Keratinocyte (primary cell): ENCODE measurements at regions not wholly inside any gene's neighbourhood (a gene's known extent, or its start where the extent isn't known, plus 50 kb on each side); places are given as distances from the start of the nearest gene placed in this dataset.

Experiments used
- DNase-seq: peaks from one replicate; pipeline ENCODE4 v3.0.0-alpha.2; 2011; ENCODE audit warnings: low read depth, missing footprints, low spot score
- FAIRE-seq: peaks from 2 replicates; lab custom pipeline; 2011; peaks lifted over from hg19 to GRCh38; lab: Jason Lieb, UNC
- H2AFZ ChIP-seq: 2 replicates; pipeline ENCODE4 v1.6.0; 2012; ENCODE audit warnings: low read length, control low read depth, inconsistent platforms; ENCODE audit not compliant: control insufficient read depth
- H3K27ac ChIP-seq: 2 replicates; pipeline ENCODE4 v1.5.1; 2011; ENCODE audit warnings: low read length; ENCODE audit not compliant: control insufficient read depth, insufficient read depth
- H3K27me3 ChIP-seq: 3 replicates; pipeline ENCODE4 v1.6.0; 2011; ENCODE audit warnings: low read length; ENCODE audit not compliant: control insufficient read depth, insufficient read depth; ENCODE audit errors: extremely low read depth
- H3K36me3 ChIP-seq, 2 experiments: 2 replicates in 1 of 2; 3 replicates in 1 of 2; pipeline ENCODE4 v1.5.1; 2011; ENCODE audit warnings: low read length in 2 of 2, mild to moderate bottlenecking in 1 of 2; ENCODE audit not compliant: control insufficient read depth in 2 of 2, insufficient read depth in 2 of 2; ENCODE audit errors: extremely low read depth in 1 of 2
- H3K4me1 ChIP-seq: 3 replicates; pipeline ENCODE4 v1.5.1; 2011; ENCODE audit warnings: low read length; ENCODE audit not compliant: control insufficient read depth, insufficient read depth; ENCODE audit errors: extremely low read depth
- H3K4me2 ChIP-seq: 3 replicates; pipeline ENCODE4 v1.6.0; 2011; ENCODE audit warnings: low read depth, low read length; ENCODE audit not compliant: control insufficient read depth, insufficient read depth; ENCODE audit errors: extremely low read depth
- H3K4me3 ChIP-seq, 3 experiments: fragments of 200-600 bp in 1 of 3; sonication (generic) in 1 of 3; 2 replicates in 2 of 3; 3 replicates in 1 of 3; pipeline ENCODE4 v1.5.1; 2011 to 2016; ENCODE audit warnings: low read length in 3 of 3, mild to moderate bottlenecking in 3 of 3, control low read depth in 2 of 3, inconsistent platforms in 1 of 3, low read depth in 1 of 3, mixed read lengths in 1 of 3, mixed run types in 1 of 3, moderate library complexity in 1 of 3; ENCODE audit not compliant: control insufficient read depth in 2 of 3, insufficient read depth in 2 of 3; ENCODE audit errors: extremely low read depth in 1 of 3
- H3K79me2 ChIP-seq: 2 replicates; pipeline ENCODE4 v1.6.0; 2012; ENCODE audit warnings: low read length; ENCODE audit not compliant: control insufficient read depth, insufficient read depth
- H3K9ac ChIP-seq: 3 replicates; pipeline ENCODE4 v1.6.0; 2011; ENCODE audit warnings: low read length; ENCODE audit not compliant: control insufficient read depth, insufficient read depth; ENCODE audit errors: extremely low read depth
- H3K9me1 ChIP-seq: 3 replicates; pipeline ENCODE4 v1.6.0; 2011; ENCODE audit warnings: low read length; ENCODE audit not compliant: control insufficient read depth, insufficient read depth; ENCODE audit errors: extremely low read depth
- H3K9me3 ChIP-seq: 2 replicates; pipeline ENCODE4 v1.5.1; 2012; ENCODE audit warnings: low read depth, low read length; ENCODE audit not compliant: control insufficient read depth
- H4K20me1 ChIP-seq: 3 replicates; pipeline ENCODE4 v1.6.0; 2011; ENCODE audit warnings: low read length; ENCODE audit not compliant: control insufficient read depth, insufficient read depth; ENCODE audit errors: extremely low read depth
- CTCF ChIP-seq, 3 experiments: IDR thresholded peaks in 1 of 3; conservative IDR thresholded peaks in 1 of 3; optimal IDR thresholded peaks in 1 of 3; 2 replicates in 2 of 3; 3 replicates in 1 of 3; pipeline versions ENCODE3 to v1.5.1; 2011; ENCODE audit warnings: low read length in 3 of 3, mild to moderate bottlenecking in 3 of 3, moderate library complexity in 2 of 3, control low read depth in 1 of 3, inconsistent platforms in 1 of 3; ENCODE audit not compliant: insufficient read depth in 2 of 3; ENCODE audit errors: extremely low read depth in 1 of 3
- EZH2 ChIP-seq: IDR thresholded peaks from one replicate; pipeline ENCODE4 v1.6.1; 2012; ENCODE audit warnings: inconsistent platforms, mild to moderate bottlenecking, low read length, moderate library complexity
- dilution Hi-C: fragments of 300-500 bp; cut with MboI; formaldehyde crosslinking; loops from one replicate; pipeline ENCODE4 v1.7.0; 2020; ENCODE audit warnings: low sequenced_read_pairs; ENCODE audit not compliant: extremely low pct_ligation_motif_present

GRCh38 chr7:51629206-51629605, 312.6 kb upstream of the COBL start:
- Histone ChIP-seq H3K79me2 (no peaks in the 10 kb centered on the region), H3K36me3 (no peaks in the 10 kb centered on the region), H2AFZ (no peak overlapping the region), H3K4me2 (no peak overlapping the region), H4K20me1 (no peaks in the 10 kb centered on the region), H3K4me3 (no peak overlapping the region), H3K4me1 (no peaks in the 10 kb centered on the region), H3K9me3 (peaks cover 5% of the 10 kb centered on the region), H3K9me1 (no peaks in the 10 kb centered on the region), H3K9ac (no peak overlapping the region), H3K27me3 (no peaks in the 10 kb centered on the region), H3K27ac (no peak overlapping the region)
- no peak for TF ChIP-seq EZH2
- TF ChIP-seq CTCF (optimal IDR thresholded peaks at IDR 0.05 in 1 of 3, IDR thresholded peaks at IDR 0.05 in 1 of 3, conservative IDR thresholded peaks at IDR 0.05 in 1 of 3; ENCODE audit: extremely low read depth in 1 of 3, insufficient read depth in 2 of 3, low read length in 3 of 3) = no peak
- FAIRE-seq = no peak
- dilution Hi-C loops = no loop called here
- DNase-seq = no peak

- no peak for FAIRE-seq
- H3K4me2 ChIP-seq = no peak overlapping the region
- no peak overlapping the region for H3K9ac ChIP-seq
- H3K79me2 ChIP-seq = no peaks in the 10 kb centered on the region
- no peak overlapping the region for H3K4me3 ChIP-seq
- no peaks in the 10 kb centered on the region for H3K4me1 ChIP-seq
- dilution Hi-C loops = no loop called here
- H3K27me3 ChIP-seq = no peaks in the 10 kb centered on the region
- H3K9me1 ChIP-seq = no peaks in the 10 kb centered on the region
- no peak overlapping the region for H2AFZ ChIP-seq
- no peaks in the 10 kb centered on the region for H4K20me1 ChIP-seq
- no peak for DNase-seq
- H3K36me3 ChIP-seq = no peaks in the 10 kb centered on the region
- H3K9me3 ChIP-seq = peaks cover 3% of the 10 kb centered on the region
- no peak for TF ChIP-seq EZH2
- no peak for TF ChIP-seq CTCF (optimal IDR thresholded peaks at IDR 0.05 in 1 of 3, IDR thresholded peaks at IDR 0.05 in 1 of 3, conservative IDR thresholded peaks at IDR 0.05 in 1 of 3; ENCODE audit: extremely low read depth in 1 of 3, insufficient read depth in 2 of 3, low read length in 3 of 3)
- H3K27ac ChIP-seq = no peak overlapping the region
These were observed 305.3 kb upstream of the COBL start for GRCh38 chr7:51621956-51622355.
